Epithelial cell of esophagus (primary cell): ENCODE measurements at regions not wholly inside any gene's neighbourhood (a gene's known extent, or its start where the extent isn't known, plus 50 kb on each side); places are given as distances from the start of the nearest gene placed in this dataset.
A peak's percentile ranks its signal among the peaks of the same experiment; 100 is the strongest.
"Not testable (repeated sequence)": the region's sequence is repeated elsewhere in the genome, so short reads cannot be mapped to it uniquely, and the experiment has no call there.

Experiments used
- DNase-seq: peaks from one replicate; pipeline ENCODE4 v3.0.0; 2010; ENCODE audit warnings: low read depth
- H3K4me3 ChIP-seq: 2 replicates; pipeline ENCODE4 v1.5.1; 2011; ENCODE audit warnings: mild to moderate bottlenecking, low read length, control low read depth
- TF ChIP-seq, protein P1 (sequence below): IDR thresholded peaks from 2 replicates; pipeline ENCODE4 v1.5.1; 2011; ENCODE audit warnings: low read depth, mild to moderate bottlenecking, low read length, control low read depth, inconsistent platforms; ENCODE audit not compliant: insufficient read depth; ENCODE audit errors: missing control alignments

DNA sequence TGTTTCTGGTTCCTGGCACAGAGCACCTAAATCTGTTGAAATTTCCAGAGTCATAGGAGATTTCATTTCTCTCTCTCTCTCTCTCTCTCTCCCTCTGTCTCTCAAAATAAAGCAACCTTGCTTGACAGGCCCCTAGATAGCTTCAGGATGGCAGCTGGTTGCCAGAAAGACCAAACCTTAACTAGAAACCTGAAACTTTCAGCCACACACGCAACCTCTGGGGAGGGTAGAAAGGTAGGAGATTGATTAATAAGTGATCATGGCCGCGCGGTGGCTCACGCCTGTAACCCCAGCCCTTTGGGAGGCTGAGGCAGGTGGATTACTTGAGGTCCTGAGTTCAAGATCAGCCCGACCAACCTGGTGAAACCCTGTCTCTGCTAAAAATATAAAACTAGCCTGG is 1885.4 kb upstream of the CELF4 start:
- H3K4me3 ChIP-seq = no peak overlapping the region
- TF ChIP-seq, protein P1, sequence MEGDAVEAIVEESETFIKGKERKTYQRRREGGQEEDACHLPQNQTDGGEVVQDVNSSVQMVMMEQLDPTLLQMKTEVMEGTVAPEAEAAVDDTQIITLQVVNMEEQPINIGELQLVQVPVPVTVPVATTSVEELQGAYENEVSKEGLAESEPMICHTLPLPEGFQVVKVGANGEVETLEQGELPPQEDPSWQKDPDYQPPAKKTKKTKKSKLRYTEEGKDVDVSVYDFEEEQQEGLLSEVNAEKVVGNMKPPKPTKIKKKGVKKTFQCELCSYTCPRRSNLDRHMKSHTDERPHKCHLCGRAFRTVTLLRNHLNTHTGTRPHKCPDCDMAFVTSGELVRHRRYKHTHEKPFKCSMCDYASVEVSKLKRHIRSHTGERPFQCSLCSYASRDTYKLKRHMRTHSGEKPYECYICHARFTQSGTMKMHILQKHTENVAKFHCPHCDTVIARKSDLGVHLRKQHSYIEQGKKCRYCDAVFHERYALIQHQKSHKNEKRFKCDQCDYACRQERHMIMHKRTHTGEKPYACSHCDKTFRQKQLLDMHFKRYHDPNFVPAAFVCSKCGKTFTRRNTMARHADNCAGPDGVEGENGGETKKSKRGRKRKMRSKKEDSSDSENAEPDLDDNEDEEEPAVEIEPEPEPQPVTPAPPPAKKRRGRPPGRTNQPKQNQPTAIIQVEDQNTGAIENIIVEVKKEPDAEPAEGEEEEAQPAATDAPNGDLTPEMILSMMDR = no peak
- no peak for DNase-seq

DNA sequence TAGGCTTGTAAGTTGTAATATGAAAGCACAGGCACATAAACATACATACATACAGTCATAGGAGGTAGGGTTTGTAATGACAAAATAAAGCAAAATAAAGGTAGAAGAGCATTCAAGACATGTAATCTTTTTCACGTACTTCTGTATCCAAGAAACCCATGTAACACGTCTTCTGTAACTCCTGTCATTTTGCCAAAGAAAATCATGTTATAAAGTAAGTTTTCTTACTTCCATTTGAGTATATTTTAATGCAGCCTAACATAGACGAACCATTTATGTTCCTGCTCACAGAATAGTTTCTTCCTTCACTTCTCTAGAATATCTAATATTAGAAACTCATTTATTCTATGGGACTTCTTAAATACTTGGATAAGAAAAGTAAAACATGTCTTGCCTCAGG is 1884.0 kb upstream of the CELF4 start:
- DNase-seq = no peak
- TF ChIP-seq, protein P1 = no peak
- no peak overlapping the region for H3K4me3 ChIP-seq

DNA sequence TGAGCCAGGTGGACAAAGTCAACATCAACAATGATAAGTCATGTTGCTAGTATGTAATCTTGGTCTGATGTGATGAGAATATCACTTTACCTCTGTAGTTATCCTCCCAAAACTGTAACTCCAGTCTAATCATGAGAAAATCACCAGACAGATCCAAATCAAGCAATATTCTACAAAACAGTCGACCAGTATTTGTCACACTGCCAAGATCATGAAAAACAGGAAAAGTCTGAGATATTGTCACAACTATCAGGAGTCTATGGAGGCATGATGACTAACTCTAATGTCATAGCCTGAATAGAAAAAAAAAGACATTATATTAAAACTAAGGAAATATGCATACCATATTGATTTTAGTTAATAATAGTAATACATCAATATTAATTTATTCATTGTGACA is 1883.3 kb upstream of the CELF4 start:
- TF ChIP-seq, protein P1 = no peak
- no peak overlapping the region for H3K4me3 ChIP-seq
- peak; percentile 58 for DNase-seq

GRCh38 chr18:39444957-39445356 is 1879.4 kb upstream of the CELF4 start:
- not testable (repeated sequence) for H3K4me3 ChIP-seq, DNase-seq

DNA sequence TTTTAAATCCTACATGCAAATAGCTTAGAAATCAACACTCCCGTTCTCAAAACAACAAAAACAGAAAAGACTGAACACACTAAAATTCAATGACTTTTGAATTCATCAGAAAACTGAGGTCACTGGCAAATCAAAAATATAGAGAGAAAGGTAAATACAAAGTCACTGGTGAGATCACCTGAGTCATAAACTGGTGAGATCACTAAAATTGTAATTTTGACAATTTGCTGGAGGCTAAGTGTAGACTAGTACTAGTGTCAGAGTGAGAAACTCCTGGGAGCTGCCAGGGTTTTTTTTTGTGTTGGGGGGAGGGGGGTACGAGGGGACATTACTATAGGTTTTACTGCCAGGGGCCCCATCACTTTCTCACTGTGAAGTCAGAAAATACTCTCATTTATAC is 1876.0 kb upstream of the CELF4 start:
- DNase-seq = peak; percentile 75
- H3K4me3 ChIP-seq = no peak overlapping the region
- TF ChIP-seq, protein P1 = no peak

DNA sequence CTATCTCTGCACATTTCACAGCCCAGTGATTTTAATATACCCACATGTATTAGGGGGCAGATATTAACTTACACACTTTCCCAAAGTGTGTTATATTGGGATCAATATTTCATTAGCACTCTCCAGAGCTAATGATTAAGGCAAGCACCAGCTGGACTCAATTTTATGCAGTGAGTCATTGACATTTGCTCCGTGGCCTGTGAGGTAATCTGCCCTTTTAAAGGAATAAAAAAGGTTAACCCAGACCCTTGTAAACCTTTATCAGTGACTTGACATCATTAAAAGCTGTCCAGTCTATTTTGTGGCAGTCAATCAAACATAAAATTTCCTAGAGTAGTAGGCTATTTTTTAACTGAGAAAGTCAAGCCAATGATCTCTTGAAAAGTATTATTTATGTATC is 1870.4 kb upstream of the CELF4 start:
- no peak overlapping the region for H3K4me3 ChIP-seq
- TF ChIP-seq, protein P1 = no peak
- DNase-seq = no peak

GRCh38 chr18:39435209-39435608 is 1869.6 kb upstream of the CELF4 start:
- TF ChIP-seq, protein P1 = no peak
- H3K4me3 ChIP-seq = no peak overlapping the region
- no peak for DNase-seq
